HCT116 (cell line): ENCODE measurements at regions not wholly inside any gene's neighbourhood (a gene's known extent, or its start where the extent isn't known, plus 50 kb on each side); places are given as distances from the start of the nearest gene placed in this dataset.

Experiments used
- ATAC-seq: fragments of 200-7000 bp; cut with Tn5 transposase; 2 replicates; pipeline ENCODE4 v1.9.1; 2020; ENCODE audit warnings: mild to moderate bottlenecking, moderate library complexity
- BruUV-seq: library from RNA; stranded (reverse); fragments of 400-500 nt; replicated peaks from 2 replicates; lab custom pipeline; 2021; lab: Mats Ljungman, UMichigan
- CTCF ChIA-PET: fragments of 300-600 bp; sonication (Branson Sonifier 250); formaldehyde crosslinking; loops from one replicate; lab custom pipeline; 2021; ENCODE audit warnings: antibody characterized with exemption; lab: Charles Lee
- POLR2A ChIA-PET: fragments of 300-600, 350-600 bp; sonication (Branson Sonifier 250); formaldehyde crosslinking; loops from one replicate; lab custom pipeline; 2021; ENCODE audit warnings: antibody characterized with exemption; lab: Charles Lee
- RAD21 ChIA-PET, 2 experiments: fragments of 300-600 bp; sonication (Branson Sonifier 250); formaldehyde crosslinking; loops; one replicate each; lab custom pipeline; 2023; ENCODE audit warnings: low total read pairs in 2 of 2; ENCODE audit not compliant: uncharacterized antibody in 2 of 2, unreplicated experiment in 2 of 2, low non-redundant PET in 1 of 2; lab: Charles Lee
- DNase-seq: peaks from one replicate; pipeline ENCODE4 v3.0.0-alpha.2; 2010; ENCODE audit warnings: low read depth, low spot score
- H2AFZ ChIP-seq: fragments of 200-600 bp; shearing (Covaris generic), sonication (generic); 2 replicates; pipeline ENCODE4 v1.6.1; 2017; ENCODE audit warnings: low read depth, mixed run types, mixed read lengths, antibody characterized with exemption, low read length; ENCODE audit not compliant: poor library complexity, severe bottlenecking
- H3K27ac ChIP-seq: 2 replicates; pipeline ENCODE4 v1.5.1; 2012; ENCODE audit warnings: low read depth, low read length
- H3K27me3 ChIP-seq: fragments of 200-600 bp; sonication (generic); 2 replicates; pipeline ENCODE4 v1.6.1; 2016; ENCODE audit warnings: mixed run types, low read length, mixed read lengths; ENCODE audit not compliant: insufficient read depth
- H3K36me3 ChIP-seq, 2 experiments: fragments of 200-500 bp in 1 of 2; fragments of 200-600 bp in 1 of 2; sonication (Bioruptor generic) in 1 of 2; sonication (generic) in 1 of 2; 2 replicates each; pipeline versions ENCODE4 v1.5.1 to v1.6.1; 2014 to 2016; ENCODE audit warnings: low read length in 2 of 2, inconsistent platforms in 1 of 2, mixed read lengths in 1 of 2, mixed run types in 1 of 2; ENCODE audit not compliant: insufficient read depth in 2 of 2, control insufficient read depth in 1 of 2
- H3K4me1 ChIP-seq, 2 experiments: fragments of 200-600 bp in 1 of 2; sonication (generic) in 1 of 2; 2 replicates each; pipeline versions ENCODE4 v1.5.1 to v1.6.1; 2012 to 2017; ENCODE audit warnings: low read length in 2 of 2, inconsistent platforms in 1 of 2, mild to moderate bottlenecking in 1 of 2, mixed read lengths in 1 of 2, mixed run types in 1 of 2, moderate library complexity in 1 of 2; ENCODE audit not compliant: insufficient read depth in 2 of 2, control insufficient read depth in 1 of 2
- H3K4me2 ChIP-seq: fragments of 200-600 bp; sonication (generic); 2 replicates; pipeline ENCODE4 v1.6.1; 2017; ENCODE audit warnings: mixed run types, low read length, mixed read lengths
- H3K4me3 ChIP-seq, 2 experiments: fragments of 200-600 bp in 1 of 2; sonication (generic) in 1 of 2; replicated peaks in 1 of 2; 2 replicates each; pipeline ENCODE4 v1.5.1; 2011 to 2016; ENCODE audit warnings: low read length in 2 of 2, control low read depth in 1 of 2, low read depth in 1 of 2, mild to moderate bottlenecking in 1 of 2, mixed read lengths in 1 of 2, mixed run types in 1 of 2
- H3K79me2 ChIP-seq: fragments of 200-600 bp; sonication (generic); 2 replicates; pipeline ENCODE4 v1.6.1; 2017; ENCODE audit warnings: mild to moderate bottlenecking, mixed run types, low read length, moderate library complexity, mixed read lengths; ENCODE audit not compliant: insufficient read depth
- H3K9ac ChIP-seq: fragments of 200-600 bp; sonication (generic); 2 replicates; pipeline ENCODE4 v1.6.1; 2016; ENCODE audit warnings: low read length, mixed read lengths
- H3K9me2 ChIP-seq: fragments of 200-600 bp; sonication (generic), shearing (Covaris generic); 2 replicates; pipeline ENCODE4 v1.6.1; 2017; ENCODE audit warnings: mixed run types, mild to moderate bottlenecking, moderate library complexity; ENCODE audit not compliant: insufficient read depth
- H3K9me3 ChIP-seq, 2 experiments: fragments of 200-500 bp in 1 of 2; fragments of 200-600 bp in 1 of 2; sonication (Bioruptor generic) in 1 of 2; sonication (generic) in 1 of 2; 2 replicates each; pipeline ENCODE4 v1.6.1; 2014 to 2017; ENCODE audit warnings: low read length in 2 of 2, mixed read lengths in 2 of 2, inconsistent platforms in 1 of 2, low read depth in 1 of 2, mild to moderate bottlenecking in 1 of 2, mixed run types in 1 of 2, moderate library complexity in 1 of 2; ENCODE audit not compliant: control insufficient read depth in 1 of 2, insufficient read depth in 1 of 2
- H4K20me1 ChIP-seq: fragments of 200-600 bp; sonication (generic), shearing (Covaris generic); 2 replicates; pipeline ENCODE4 v1.6.1; 2017; ENCODE audit warnings: mixed run types, mild to moderate bottlenecking, moderate library complexity; ENCODE audit not compliant: insufficient read depth
- EGR1 ChIP-seq: IDR thresholded peaks from 2 replicates; pipeline ENCODE4 v1.6.1; 2012; ENCODE audit warnings: low read depth
- ELF1 ChIP-seq: IDR thresholded peaks from 2 replicates; pipeline ENCODE4 v1.6.1; 2012; ENCODE audit warnings: low read depth, borderline replicate concordance
- EZH2 ChIP-seq: fragments of 200-600 bp; sonication (generic); IDR thresholded peaks from 2 replicates; pipeline ENCODE4 v1.6.1; 2017; ENCODE audit warnings: antibody characterized with exemption, mixed run types
- EZH2phosphoT487 ChIP-seq: fragments of 200-600 bp; IDR thresholded peaks from 2 replicates; pipeline ENCODE4 v1.6.1; 2018; ENCODE audit warnings: antibody characterized with exemption, borderline replicate concordance
- POLR2AphosphoS5 ChIP-seq: IDR thresholded peaks from 2 replicates; pipeline ENCODE4 v1.6.1; 2011; ENCODE audit warnings: mild to moderate bottlenecking, low read depth, low read length, moderate library complexity
- RAD21 ChIP-seq: IDR thresholded peaks from 2 replicates; pipeline ENCODE4 v1.6.1; 2012; ENCODE audit warnings: low read depth, mild to moderate bottlenecking
- SP1 ChIP-seq: IDR thresholded peaks from 2 replicates; pipeline ENCODE4 v1.6.1; 2012; ENCODE audit warnings: low read depth
- SRF ChIP-seq: IDR thresholded peaks from 2 replicates; pipeline ENCODE4 v1.6.1; 2012; ENCODE audit warnings: low read depth
- TCF7L2 ChIP-seq: IDR thresholded peaks from 2 replicates; pipeline ENCODE4 v1.7.0; 2011; ENCODE audit warnings: borderline replicate concordance, inconsistent platforms; ENCODE audit not compliant: insufficient read depth, insufficient read length; ENCODE audit errors: extremely low read depth
- YY1 ChIP-seq: IDR thresholded peaks from 2 replicates; pipeline ENCODE4 v1.6.1; 2011; ENCODE audit warnings: low read length, low read depth, moderate library complexity, mild to moderate bottlenecking; ENCODE audit not compliant: insufficient replicate concordance; ENCODE audit errors: extremely low read depth
- ZFX ChIP-seq: fragments of 450-650 bp; IDR thresholded peaks from 2 replicates; pipeline ENCODE4 v1.6.1; 2017
- intact Hi-C: fragments of 100-400 bp; cut with micrococcal nuclease; formaldehyde crosslinking; loops from 2 replicates; pipeline ENCODE4 v1.10.0; 2022
- TF ChIP-seq, protein P1 (sequence below): IDR thresholded peaks from 2 replicates; pipeline ENCODE4 v1.6.1; 2012
- TF ChIP-seq, protein P2 (sequence below), 3 experiments: fragments of 200-600 bp in 1 of 3; sonication (generic) in 1 of 3; IDR thresholded peaks in 2 of 3; conservative IDR thresholded peaks in 1 of 3; 2 replicates each; pipeline ENCODE4 v1.5.1; 2012 to 2017; ENCODE audit warnings: low read depth in 2 of 3, low read length in 2 of 3, antibody characterized with exemption in 1 of 3, borderline replicate concordance in 1 of 3, control low read depth in 1 of 3, mild to moderate bottlenecking in 1 of 3, mixed read lengths in 1 of 3, mixed run types in 1 of 3, moderate library complexity in 1 of 3; ENCODE audit not compliant: insufficient read depth in 1 of 3
- TF ChIP-seq, protein P3 (sequence below): IDR thresholded peaks from 2 replicates; pipeline ENCODE4 v1.6.1; 2012; ENCODE audit warnings: low read depth

DNA sequence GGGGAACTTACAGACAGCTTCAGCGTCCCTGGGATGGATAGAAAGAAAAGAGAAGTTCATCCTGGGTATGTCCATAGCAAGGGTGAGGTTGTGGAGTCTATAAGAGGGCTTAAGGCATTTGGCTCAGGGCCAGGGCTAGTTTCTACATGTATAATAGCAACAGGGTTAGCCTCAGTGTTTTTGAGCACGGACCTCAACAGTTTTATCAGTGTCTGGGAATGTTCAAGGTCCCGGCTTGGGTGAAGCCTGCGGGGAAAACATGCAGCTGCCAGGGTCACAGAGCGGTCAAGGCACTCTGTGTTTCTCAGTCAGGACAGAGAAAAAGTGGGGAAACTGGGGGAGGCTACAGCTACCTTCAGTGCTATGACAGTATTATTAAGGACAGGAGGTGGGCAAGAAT, 427.7 kb upstream of the HS6ST1 start:
- Histone ChIP-seq H3K9me2 (no peaks in the 10 kb centered on the region), H3K9me3 (no peaks in the 10 kb centered on the region), H3K4me2 (no peak overlapping the region), H3K27me3 (peaks cover 55% of the 10 kb centered on the region), H2AFZ (no peak overlapping the region), H3K79me2 (no peaks in the 10 kb centered on the region), H4K20me1 (no peaks in the 10 kb centered on the region), H3K36me3 (no peaks in the 10 kb centered on the region), H3K4me1 (no peaks in the 10 kb centered on the region), H3K27ac (no peak overlapping the region), H3K9ac (no peak overlapping the region), H3K4me3 (no peak overlapping the region)
- ChIA-PET RAD21 (no interaction called here), POLR2A (no interaction called here), CTCF (no interaction called here)
- no peak for ATAC-seq
- BruUV-seq = no TSS peak
- no peak for DNase-seq
- TF ChIP-seq TCF7L2 = no peak
- TF ChIP-seq SP1 = no peak
- no peak for TF ChIP-seq YY1
- TF ChIP-seq SRF = no peak
- no peak for TF ChIP-seq ELF1
- no peak for TF ChIP-seq POLR2AphosphoS5
- no peak for TF ChIP-seq EZH2phosphoT487
- TF ChIP-seq, protein P1, sequence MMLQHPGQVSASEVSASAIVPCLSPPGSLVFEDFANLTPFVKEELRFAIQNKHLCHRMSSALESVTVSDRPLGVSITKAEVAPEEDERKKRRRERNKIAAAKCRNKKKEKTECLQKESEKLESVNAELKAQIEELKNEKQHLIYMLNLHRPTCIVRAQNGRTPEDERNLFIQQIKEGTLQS = no peak
- no peak for TF ChIP-seq EZH2
- TF ChIP-seq, protein P2, sequence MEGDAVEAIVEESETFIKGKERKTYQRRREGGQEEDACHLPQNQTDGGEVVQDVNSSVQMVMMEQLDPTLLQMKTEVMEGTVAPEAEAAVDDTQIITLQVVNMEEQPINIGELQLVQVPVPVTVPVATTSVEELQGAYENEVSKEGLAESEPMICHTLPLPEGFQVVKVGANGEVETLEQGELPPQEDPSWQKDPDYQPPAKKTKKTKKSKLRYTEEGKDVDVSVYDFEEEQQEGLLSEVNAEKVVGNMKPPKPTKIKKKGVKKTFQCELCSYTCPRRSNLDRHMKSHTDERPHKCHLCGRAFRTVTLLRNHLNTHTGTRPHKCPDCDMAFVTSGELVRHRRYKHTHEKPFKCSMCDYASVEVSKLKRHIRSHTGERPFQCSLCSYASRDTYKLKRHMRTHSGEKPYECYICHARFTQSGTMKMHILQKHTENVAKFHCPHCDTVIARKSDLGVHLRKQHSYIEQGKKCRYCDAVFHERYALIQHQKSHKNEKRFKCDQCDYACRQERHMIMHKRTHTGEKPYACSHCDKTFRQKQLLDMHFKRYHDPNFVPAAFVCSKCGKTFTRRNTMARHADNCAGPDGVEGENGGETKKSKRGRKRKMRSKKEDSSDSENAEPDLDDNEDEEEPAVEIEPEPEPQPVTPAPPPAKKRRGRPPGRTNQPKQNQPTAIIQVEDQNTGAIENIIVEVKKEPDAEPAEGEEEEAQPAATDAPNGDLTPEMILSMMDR (IDR thresholded peaks at IDR 0.05 in 2 of 3, conservative IDR thresholded peaks at IDR 0.05 in 1 of 3; ENCODE audit: borderline replicate concordance in 1 of 3, insufficient read depth in 1 of 3, low read depth in 2 of 3, low read length in 2 of 3) = no peak
- no peak for TF ChIP-seq EGR1
- TF ChIP-seq, protein P3, sequence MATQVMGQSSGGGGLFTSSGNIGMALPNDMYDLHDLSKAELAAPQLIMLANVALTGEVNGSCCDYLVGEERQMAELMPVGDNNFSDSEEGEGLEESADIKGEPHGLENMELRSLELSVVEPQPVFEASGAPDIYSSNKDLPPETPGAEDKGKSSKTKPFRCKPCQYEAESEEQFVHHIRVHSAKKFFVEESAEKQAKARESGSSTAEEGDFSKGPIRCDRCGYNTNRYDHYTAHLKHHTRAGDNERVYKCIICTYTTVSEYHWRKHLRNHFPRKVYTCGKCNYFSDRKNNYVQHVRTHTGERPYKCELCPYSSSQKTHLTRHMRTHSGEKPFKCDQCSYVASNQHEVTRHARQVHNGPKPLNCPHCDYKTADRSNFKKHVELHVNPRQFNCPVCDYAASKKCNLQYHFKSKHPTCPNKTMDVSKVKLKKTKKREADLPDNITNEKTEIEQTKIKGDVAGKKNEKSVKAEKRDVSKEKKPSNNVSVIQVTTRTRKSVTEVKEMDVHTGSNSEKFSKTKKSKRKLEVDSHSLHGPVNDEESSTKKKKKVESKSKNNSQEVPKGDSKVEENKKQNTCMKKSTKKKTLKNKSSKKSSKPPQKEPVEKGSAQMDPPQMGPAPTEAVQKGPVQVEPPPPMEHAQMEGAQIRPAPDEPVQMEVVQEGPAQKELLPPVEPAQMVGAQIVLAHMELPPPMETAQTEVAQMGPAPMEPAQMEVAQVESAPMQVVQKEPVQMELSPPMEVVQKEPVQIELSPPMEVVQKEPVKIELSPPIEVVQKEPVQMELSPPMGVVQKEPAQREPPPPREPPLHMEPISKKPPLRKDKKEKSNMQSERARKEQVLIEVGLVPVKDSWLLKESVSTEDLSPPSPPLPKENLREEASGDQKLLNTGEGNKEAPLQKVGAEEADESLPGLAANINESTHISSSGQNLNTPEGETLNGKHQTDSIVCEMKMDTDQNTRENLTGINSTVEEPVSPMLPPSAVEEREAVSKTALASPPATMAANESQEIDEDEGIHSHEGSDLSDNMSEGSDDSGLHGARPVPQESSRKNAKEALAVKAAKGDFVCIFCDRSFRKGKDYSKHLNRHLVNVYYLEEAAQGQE = no peak
- TF ChIP-seq RAD21 = no peak
- no peak for TF ChIP-seq ZFX
- intact Hi-C loops = loop anchor here (10.0 kb wide), 2 partner anchors 412 to 518 kb away; no protein-coding TSS in a partner anchor
